ENCODE measurements at regions not wholly inside any gene's neighbourhood (a gene's known extent, or its start where the extent isn't known, plus 50 kb on each side); places are given as distances from the start of the nearest gene placed in this dataset.

DNA sequence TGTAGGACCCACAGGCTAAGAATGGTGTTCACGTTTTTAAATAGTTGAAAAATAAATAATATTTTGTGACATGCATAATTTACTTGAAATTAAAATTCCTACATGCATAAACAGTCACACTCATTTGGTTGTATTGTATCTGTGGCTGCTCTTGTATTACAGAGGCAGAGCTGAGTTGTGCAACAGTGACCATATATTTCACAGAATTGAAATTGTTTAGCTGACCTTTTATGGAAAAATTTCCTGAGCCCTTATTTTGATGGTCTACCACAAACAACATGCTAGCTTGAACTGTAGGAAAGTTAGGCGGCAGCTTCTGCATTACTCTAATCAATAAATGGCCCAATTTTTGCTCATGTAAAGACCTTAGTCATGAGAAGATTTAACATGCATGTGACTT lies 633.4 kb upstream of the AADAT start:
- TF ChIP-seq, protein P1, sequence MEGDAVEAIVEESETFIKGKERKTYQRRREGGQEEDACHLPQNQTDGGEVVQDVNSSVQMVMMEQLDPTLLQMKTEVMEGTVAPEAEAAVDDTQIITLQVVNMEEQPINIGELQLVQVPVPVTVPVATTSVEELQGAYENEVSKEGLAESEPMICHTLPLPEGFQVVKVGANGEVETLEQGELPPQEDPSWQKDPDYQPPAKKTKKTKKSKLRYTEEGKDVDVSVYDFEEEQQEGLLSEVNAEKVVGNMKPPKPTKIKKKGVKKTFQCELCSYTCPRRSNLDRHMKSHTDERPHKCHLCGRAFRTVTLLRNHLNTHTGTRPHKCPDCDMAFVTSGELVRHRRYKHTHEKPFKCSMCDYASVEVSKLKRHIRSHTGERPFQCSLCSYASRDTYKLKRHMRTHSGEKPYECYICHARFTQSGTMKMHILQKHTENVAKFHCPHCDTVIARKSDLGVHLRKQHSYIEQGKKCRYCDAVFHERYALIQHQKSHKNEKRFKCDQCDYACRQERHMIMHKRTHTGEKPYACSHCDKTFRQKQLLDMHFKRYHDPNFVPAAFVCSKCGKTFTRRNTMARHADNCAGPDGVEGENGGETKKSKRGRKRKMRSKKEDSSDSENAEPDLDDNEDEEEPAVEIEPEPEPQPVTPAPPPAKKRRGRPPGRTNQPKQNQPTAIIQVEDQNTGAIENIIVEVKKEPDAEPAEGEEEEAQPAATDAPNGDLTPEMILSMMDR (IDR thresholded peaks at IDR 0.05; ENCODE audit: low read length, missing control alignments): no peak
- DNase-seq (ENCODE audit: low read depth): no peak
- no peak overlapping the region for H3K4me3 ChIP-seq (replicated peaks; ENCODE audit: low read depth, low read length)

- no peak overlapping the region for H3K4me3 ChIP-seq (replicated peaks; ENCODE audit: low read depth, low read length)
- TF ChIP-seq, protein P1 (IDR thresholded peaks at IDR 0.05; ENCODE audit: low read length, missing control alignments): no peak
- DNase-seq (ENCODE audit: low read depth): no peak
Observed at GRCh38 chr4:170721812-170722373, 632.1 kb upstream of the AADAT start.

- DNase-seq (ENCODE audit: low read depth): peak; percentile 4
- no peak overlapping the region for H3K4me3 ChIP-seq (replicated peaks; ENCODE audit: low read depth, low read length)
Observed at GRCh38 chr4:170716868-170717267, 627.1 kb upstream of the AADAT start.

GRCh38 chr4:170705907-170706306 lies 616.2 kb upstream of the AADAT start:
- no peak overlapping the region for H3K4me3 ChIP-seq (replicated peaks; ENCODE audit: low read depth, low read length)
- no peak for DNase-seq (ENCODE audit: low read depth)
- TF ChIP-seq, protein P1 (IDR thresholded peaks at IDR 0.05; ENCODE audit: low read length, missing control alignments): no peak

More at GRCh38 chr4:170716868-170717267, 627.1 kb upstream of the AADAT start:
- TF ChIP-seq, protein P1 (IDR thresholded peaks at IDR 0.05; ENCODE audit: low read length, missing control alignments): peak; percentile 1

DNA sequence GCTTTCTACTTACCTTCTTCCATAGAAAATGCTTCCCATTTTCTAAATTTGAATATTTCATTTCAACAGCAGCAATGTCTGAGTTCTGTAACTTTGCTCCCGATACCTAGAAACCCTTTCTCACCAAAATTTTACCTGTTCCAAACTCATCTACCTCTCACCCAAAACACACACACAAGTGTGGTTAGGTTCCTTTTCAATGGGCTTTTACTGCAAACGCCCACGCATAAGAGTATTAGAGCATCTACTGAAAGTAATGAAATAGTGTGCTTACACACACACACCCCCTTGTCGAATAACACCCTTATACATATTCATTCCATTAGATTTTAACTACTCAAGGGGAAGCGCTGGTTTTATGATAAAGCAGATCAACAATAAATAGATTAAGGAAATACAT lies 610.3 kb upstream of the AADAT start:
- DNase-seq (ENCODE audit: low read depth): no peak
- H3K4me3 ChIP-seq (replicated peaks; ENCODE audit: low read depth, low read length): no peak overlapping the region
- TF ChIP-seq, protein P1 (IDR thresholded peaks at IDR 0.05; ENCODE audit: low read length, missing control alignments): no peak

DNA sequence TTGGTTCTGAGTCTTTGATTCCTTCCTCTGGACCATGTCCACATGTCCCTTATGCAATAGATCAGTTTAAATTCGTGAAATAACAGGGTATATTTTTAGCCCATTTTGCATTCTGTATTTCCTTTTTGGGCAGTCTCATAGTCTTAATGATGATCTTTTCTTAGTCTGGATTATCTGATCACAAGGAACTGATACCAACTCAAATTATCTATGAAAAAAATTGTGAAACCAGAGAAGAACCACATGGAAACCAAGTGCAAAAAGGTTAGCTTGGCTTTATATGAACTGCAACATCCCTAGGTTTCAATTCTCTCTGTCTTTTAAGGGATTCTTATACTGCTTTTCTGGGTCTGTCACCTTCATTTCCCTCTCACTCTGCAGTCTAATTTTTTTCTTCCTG lies 608.6 kb upstream of the AADAT start:
- H3K4me3 ChIP-seq (replicated peaks; ENCODE audit: low read depth, low read length): no peak overlapping the region
- TF ChIP-seq, protein P1 (IDR thresholded peaks at IDR 0.05; ENCODE audit: low read length, missing control alignments): no peak
- DNase-seq (ENCODE audit: low read depth): no peak

DNA sequence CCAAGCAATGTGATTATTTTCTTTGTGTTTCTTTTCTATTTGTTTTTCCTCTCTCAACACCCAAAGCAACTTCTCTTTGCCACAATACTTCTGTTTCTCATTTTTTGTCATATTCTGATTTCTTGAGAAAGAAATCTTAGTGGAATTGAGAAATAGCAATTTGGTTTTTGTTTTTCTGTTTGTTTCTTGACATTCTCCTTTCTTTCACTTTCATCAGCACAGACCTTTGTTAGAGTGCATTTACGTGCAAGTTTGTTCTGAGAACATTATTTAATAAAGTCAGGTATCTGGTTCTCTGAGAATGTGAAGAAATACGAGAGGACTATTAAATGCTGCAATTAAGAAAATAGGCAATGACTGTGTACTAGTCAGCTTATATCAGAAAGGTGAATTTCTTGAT lies 608.1 kb upstream of the AADAT start:
- TF ChIP-seq, protein P1 (IDR thresholded peaks at IDR 0.05; ENCODE audit: low read length, missing control alignments): no peak
- H3K4me3 ChIP-seq (replicated peaks; ENCODE audit: low read depth, low read length): no peak overlapping the region
- no peak for DNase-seq (ENCODE audit: low read depth)

All from fibroblast of pulmonary artery (primary cell).